Breast epithelium (tissue), 3 donors: ENCODE measurements at regions not wholly inside any gene's neighbourhood (a gene's known extent, or its start where the extent isn't known, plus 50 kb on each side); places are given as distances from the start of the nearest gene placed in this dataset.

Source experiments
- CTCF ChIP-seq, 3 donors: fragments of 450-650 bp; IDR thresholded peaks; one replicate each; pipeline ENCODE4 v1.5.1; 2016 to 2017; ENCODE audit warnings: antibody characterized with exemption in 3 of 3, mild to moderate bottlenecking in 3 of 3, moderate library complexity in 3 of 3
- POLR2A ChIP-seq: fragments of 450-650 bp; IDR thresholded peaks from one replicate; pipeline ENCODE4 v1.6.1; 2016; ENCODE audit warnings: antibody characterized with exemption, mild to moderate bottlenecking, moderate library complexity

DNA sequence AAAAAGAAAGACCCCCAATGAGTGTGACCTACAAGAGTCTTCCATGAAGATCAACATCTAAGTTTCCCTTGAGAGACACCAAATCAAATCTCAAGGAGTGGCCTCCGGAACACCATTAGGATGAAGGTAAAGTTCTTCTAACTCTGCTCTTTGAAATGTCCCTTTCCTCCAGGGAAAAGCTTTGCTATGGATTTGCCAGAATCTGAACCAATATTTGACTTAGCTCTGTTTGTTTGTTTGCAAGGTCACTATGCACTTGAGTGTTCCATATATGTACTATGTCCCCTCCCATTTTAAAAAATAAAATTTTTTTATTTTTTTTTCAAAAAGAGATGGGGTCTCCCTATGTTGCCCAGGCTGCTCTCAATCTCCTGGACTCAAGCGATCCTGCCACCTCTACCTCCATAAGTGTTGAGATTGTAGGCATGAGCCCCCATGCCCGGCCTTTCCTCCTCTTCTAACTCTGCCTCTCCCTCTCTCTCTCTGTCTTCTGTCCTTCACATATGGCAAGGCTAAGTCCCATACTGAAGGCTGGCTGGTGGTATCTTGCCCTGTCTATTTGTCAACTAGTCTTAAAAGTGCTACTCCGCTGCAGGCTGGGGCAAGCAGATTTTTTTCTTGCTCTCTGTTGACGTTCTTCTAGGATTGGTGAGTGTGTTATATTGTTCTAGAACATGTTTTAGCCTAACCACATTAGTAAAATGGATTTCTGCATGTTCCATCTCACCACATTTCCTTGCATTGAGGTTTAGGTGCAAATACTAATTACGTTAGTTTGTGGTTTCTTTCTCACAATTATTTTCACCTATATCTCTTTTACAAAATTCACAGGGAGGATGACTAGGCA is 276.7 kb upstream of the DYNLRB2 start:
- TF ChIP-seq POLR2A (no peak), CTCF (IDR thresholded peaks at IDR 0.05) (no peak)
